CD14-positive monocyte (primary cell): ENCODE measurements at regions not wholly inside any gene's neighbourhood (a gene's known extent, or its start where the extent isn't known, plus 50 kb on each side); places are given as distances from the start of the nearest gene placed in this dataset.
A peak's percentile ranks its signal among the peaks of the same experiment; 100 is the strongest.

Experiments
- DNase-seq, 3 donors: peaks; one replicate each; pipeline ENCODE4 v3.0.0-alpha.2; 2011 to 2022
- H2AFZ ChIP-seq: 2 replicates; pipeline ENCODE4 v1.6.0; 2012; ENCODE audit warnings: mild to moderate bottlenecking, low read depth, low read length, inconsistent platforms; ENCODE audit not compliant: insufficient read depth, poor library complexity, severe bottlenecking
- H3K27ac ChIP-seq, 2 donors: 1 replicate in 1 of 2; 2 replicates in 1 of 2; pipeline ENCODE4 v1.5.1; 2012 to 2013; ENCODE audit warnings: low read length in 2 of 2, control low read depth in 1 of 2, inconsistent platforms in 1 of 2, low read depth in 1 of 2, mild to moderate bottlenecking in 1 of 2
- H3K27me3 ChIP-seq, 2 donors: one replicate each; pipeline versions ENCODE4 v1.6.0 to v1.6.1; 2011 to 2013; ENCODE audit warnings: low read length in 2 of 2; ENCODE audit not compliant: control insufficient read depth in 2 of 2, insufficient read depth in 2 of 2
- H3K36me3 ChIP-seq, 2 donors: replicated peaks in 1 of 2; 1 replicate in 1 of 2; 2 replicates in 1 of 2; pipeline versions ENCODE4 v1.5.1 to v1.6.1; 2012 to 2013; ENCODE audit warnings: low read length in 2 of 2, control low read depth in 1 of 2, inconsistent platforms in 1 of 2, mild to moderate bottlenecking in 1 of 2; ENCODE audit not compliant: insufficient read depth in 2 of 2, control insufficient read depth in 1 of 2
- H3K4me1 ChIP-seq, 2 donors: 1 replicate in 1 of 2; 2 replicates in 1 of 2; pipeline versions ENCODE4 v1.5.1 to v1.6.1; 2012 to 2013; ENCODE audit warnings: low read length in 2 of 2, control low read depth in 1 of 2, inconsistent platforms in 1 of 2, mild to moderate bottlenecking in 1 of 2, moderate library complexity in 1 of 2; ENCODE audit not compliant: insufficient read depth in 2 of 2, control insufficient read depth in 1 of 2
- H3K4me2 ChIP-seq: replicated peaks from 2 replicates; pipeline ENCODE3; 2012; ENCODE audit warnings: low read length, moderate library complexity, mild to moderate bottlenecking; ENCODE audit not compliant: poor library complexity, severe bottlenecking; ENCODE audit errors: extremely low read depth
- H3K4me3 ChIP-seq, 3 experiments: fragments of 200-600 bp in 1 of 3; sonication (generic) in 1 of 3; replicated peaks in 1 of 3; 1 replicate in 2 of 3; 2 replicates in 1 of 3; pipeline ENCODE4 v1.5.1; 2011 to 2013; ENCODE audit warnings: low read length in 3 of 3, mild to moderate bottlenecking in 3 of 3, control low read depth in 2 of 3, low read depth in 2 of 3, inconsistent platforms in 1 of 3, moderate library complexity in 1 of 3
- H3K79me2 ChIP-seq: 2 replicates; pipeline ENCODE4 v1.6.0; 2012; ENCODE audit warnings: mild to moderate bottlenecking, control low read depth, inconsistent platforms, low read length, moderate library complexity; ENCODE audit not compliant: insufficient read depth
- H3K9ac ChIP-seq: 2 replicates; pipeline ENCODE4 v1.6.0; 2017; ENCODE audit warnings: low read length, mild to moderate bottlenecking; ENCODE audit not compliant: insufficient read depth, poor library complexity, severe bottlenecking
- H3K9me3 ChIP-seq, 2 donors: replicated peaks in 1 of 2; 1 replicate in 1 of 2; 2 replicates in 1 of 2; pipeline versions ENCODE4 v1.5.1 to v1.6.1; 2012 to 2013; ENCODE audit warnings: low read length in 2 of 2, control low read depth in 1 of 2; ENCODE audit not compliant: control insufficient read depth in 1 of 2, insufficient read depth in 1 of 2
- H4K20me1 ChIP-seq: 2 replicates; pipeline ENCODE4 v1.6.0; 2012; ENCODE audit warnings: mild to moderate bottlenecking, low read length, control low read depth, moderate library complexity; ENCODE audit not compliant: insufficient read depth
- H3K27ac Mint-ChIP-seq, 7 donors: one replicate each; pipeline ENCODE4 v1.8.0; 2020; ENCODE audit warnings: mild to moderate bottlenecking in 7 of 7, mixed read lengths in 7 of 7, moderate library complexity in 6 of 7, inconsistent platforms in 2 of 7
- H3K27me3 Mint-ChIP-seq, 3 donors: one replicate each; pipeline ENCODE4 v1.8.0; 2021 to 2022; ENCODE audit warnings: low read depth in 3 of 3, mild to moderate bottlenecking in 3 of 3, mixed read lengths in 3 of 3, moderate library complexity in 3 of 3, inconsistent platforms in 1 of 3
- H3K36me3 Mint-ChIP-seq, 2 donors: one replicate each; pipeline ENCODE4 v1.8.0; 2020; ENCODE audit warnings: mixed read lengths in 2 of 2, inconsistent platforms in 1 of 2, mild to moderate bottlenecking in 1 of 2
- H3K4me1 Mint-ChIP-seq: one replicate; pipeline ENCODE4 v1.8.0; 2020; ENCODE audit warnings: mild to moderate bottlenecking, mixed read lengths
- H3K4me3 Mint-ChIP-seq, 2 donors: one replicate each; pipeline ENCODE4 v1.8.0; 2020; ENCODE audit warnings: mild to moderate bottlenecking in 2 of 2, mixed read lengths in 2 of 2, moderate library complexity in 1 of 2
- H3K9me3 Mint-ChIP-seq, 7 donors: one replicate each; pipeline ENCODE4 v1.8.0; 2020 to 2022; ENCODE audit warnings: mixed read lengths in 7 of 7, mild to moderate bottlenecking in 6 of 7, moderate library complexity in 6 of 7, inconsistent platforms in 2 of 7
- WGBS: methylation state at CpG from one replicate; pipeline ENCODE4 v1.1.5; 2013; ENCODE audit warnings: missing lambda C conversion rate; ENCODE audit not compliant: insufficient coverage; 5-methylcytosine and 5-hydroxymethylcytosine counted together
- intact Hi-C, 2 donors: fragments of 100-400 bp; cut with micrococcal nuclease; formaldehyde crosslinking; loops; one replicate each; pipeline versions ENCODE4 v1.15.0 to v1.15.1; 2023
- TF ChIP-seq, protein P1 (sequence below): fragments of 200-600 bp; IDR thresholded peaks from one replicate; pipeline ENCODE4 v1.8.0; 2022; ENCODE audit warnings: antibody characterized with exemption, mild to moderate bottlenecking

DNA sequence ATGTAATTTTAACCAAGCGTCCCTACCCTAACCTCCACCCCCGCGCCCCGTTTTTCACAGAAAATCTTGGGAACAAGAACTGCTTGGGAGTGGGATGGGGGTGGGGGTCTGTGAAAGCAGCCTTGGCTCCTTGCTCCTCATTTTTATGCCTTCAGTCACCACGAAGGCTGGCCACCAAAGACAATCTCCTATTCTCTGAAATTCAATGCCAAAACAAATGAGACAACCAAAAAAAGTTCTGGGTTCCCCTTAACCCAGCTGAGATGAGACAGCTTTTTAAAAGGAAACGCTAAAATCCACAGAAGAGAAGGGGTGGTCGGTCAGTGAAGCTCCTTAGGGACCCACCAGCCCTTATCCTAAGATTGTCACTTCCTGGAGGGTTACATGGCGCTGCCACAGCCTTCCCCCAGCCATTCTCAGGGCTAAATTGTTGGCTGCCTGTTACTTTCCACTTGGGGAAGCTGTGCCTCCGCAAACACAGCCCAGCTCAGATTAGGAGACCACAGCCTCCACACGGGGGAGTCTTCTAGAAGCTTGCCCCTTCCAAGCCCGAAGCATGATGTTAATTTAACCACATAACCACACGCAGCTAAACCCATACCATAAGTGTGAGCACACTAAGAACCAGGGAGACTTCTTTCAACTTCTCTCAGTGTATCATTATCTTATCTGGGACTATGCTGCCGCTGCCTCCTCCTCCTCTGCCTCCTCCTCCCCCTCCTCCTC is 136.3 kb downstream of the FOXD1 start:
- DNase-seq: no peak
- TF ChIP-seq, protein P1, sequence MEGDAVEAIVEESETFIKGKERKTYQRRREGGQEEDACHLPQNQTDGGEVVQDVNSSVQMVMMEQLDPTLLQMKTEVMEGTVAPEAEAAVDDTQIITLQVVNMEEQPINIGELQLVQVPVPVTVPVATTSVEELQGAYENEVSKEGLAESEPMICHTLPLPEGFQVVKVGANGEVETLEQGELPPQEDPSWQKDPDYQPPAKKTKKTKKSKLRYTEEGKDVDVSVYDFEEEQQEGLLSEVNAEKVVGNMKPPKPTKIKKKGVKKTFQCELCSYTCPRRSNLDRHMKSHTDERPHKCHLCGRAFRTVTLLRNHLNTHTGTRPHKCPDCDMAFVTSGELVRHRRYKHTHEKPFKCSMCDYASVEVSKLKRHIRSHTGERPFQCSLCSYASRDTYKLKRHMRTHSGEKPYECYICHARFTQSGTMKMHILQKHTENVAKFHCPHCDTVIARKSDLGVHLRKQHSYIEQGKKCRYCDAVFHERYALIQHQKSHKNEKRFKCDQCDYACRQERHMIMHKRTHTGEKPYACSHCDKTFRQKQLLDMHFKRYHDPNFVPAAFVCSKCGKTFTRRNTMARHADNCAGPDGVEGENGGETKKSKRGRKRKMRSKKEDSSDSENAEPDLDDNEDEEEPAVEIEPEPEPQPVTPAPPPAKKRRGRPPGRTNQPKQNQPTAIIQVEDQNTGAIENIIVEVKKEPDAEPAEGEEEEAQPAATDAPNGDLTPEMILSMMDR: no peak
- Mint-ChIP-seq H3K4me3 (peak overlapping the region in 1 of 2 donors; percentile 79), H3K4me1 (peaks cover 6% of the 10 kb centered on the region), H3K36me3 (no peaks in the 10 kb centered on the region), H3K27me3 (peaks cover 80 to 89% (median 81%) of the 10 kb centered on the region in 3 donors), H3K9me3 (peaks cover 0 to 18% (median 7%) of the 10 kb centered on the region in 7 donors), H3K27ac (no peak overlapping the region)
- no peaks in the 10 kb centered on the region for H4K20me1 ChIP-seq
- intact Hi-C loops: no loop called here
- no peak overlapping the region for H3K9ac ChIP-seq
- peaks cover 76 to 95% of the 10 kb centered on the region in 2 donors for H3K27me3 ChIP-seq
- H3K4me2 ChIP-seq: no peak overlapping the region
- H2AFZ ChIP-seq: no peak overlapping the region
- WGBS: 0% methylated on average over 7 of the region's 13 CpGs
- H3K27ac ChIP-seq: no peak overlapping the region
- no peak overlapping the region for H3K4me3 ChIP-seq
- no peaks in the 10 kb centered on the region for H3K4me1 ChIP-seq
- peaks cover 0 to 24% of the 10 kb centered on the region in 2 donors for H3K9me3 ChIP-seq
- H3K36me3 ChIP-seq: no peaks in the 10 kb centered on the region
- H3K79me2 ChIP-seq: no peaks in the 10 kb centered on the region

- Histone ChIP-seq H3K9ac (no peak overlapping the region), H3K36me3 (no peaks in the 10 kb centered on the region), H3K27ac (no peak overlapping the region), H3K9me3 (peaks cover 0 to 24% of the 10 kb centered on the region in 2 donors), H3K27me3 (peaks cover 75 to 95% of the 10 kb centered on the region in 2 donors), H3K4me2 (peak overlapping the region; percentile 1), H2AFZ (no peak overlapping the region), H3K79me2 (no peaks in the 10 kb centered on the region), H3K4me1 (no peaks in the 10 kb centered on the region), H4K20me1 (no peaks in the 10 kb centered on the region), H3K4me3 (no peak overlapping the region)
- Mint-ChIP-seq H3K4me1 (peaks cover 6% of the 10 kb centered on the region), H3K36me3 (no peaks in the 10 kb centered on the region), H3K9me3 (peaks cover 0 to 18% (median 8%) of the 10 kb centered on the region in 7 donors), H3K27me3 (peaks cover 79 to 94% (median 82%) of the 10 kb centered on the region in 3 donors), H3K27ac (no peak overlapping the region), H3K4me3 (peak overlapping the region in 1 of 2 donors; percentile 79)
- DNase-seq: no peak
- TF ChIP-seq, protein P1: no peak
- intact Hi-C loops: no loop called here
- WGBS: 16% methylated on average over 20 of the region's 31 CpGs
These were observed 137.1 kb downstream of the FOXD1 start for GRCh38 chr5:73311291-73312110.
